ENCODE measurements at regions not wholly inside any gene's neighbourhood (a gene's known extent, or its start where the extent isn't known, plus 50 kb on each side); places are given as distances from the start of the nearest gene placed in this dataset.

GRCh38 chr11:134876226-134876625 lies 464.2 kb upstream of the B3GAT1 start:
- TF ChIP-seq CTCF (conservative IDR thresholded peaks at IDR 0.05; ENCODE audit: low read length), result no peak
- TF ChIP-seq EZH2phosphoT487 (IDR thresholded peaks at IDR 0.05; ENCODE audit: borderline replicate concordance), result no peak

Data from Loucy (cell line).